GM12875 (cell line): ENCODE measurements at regions not wholly inside any gene's neighbourhood (a gene's known extent, or its start where the extent isn't known, plus 50 kb on each side); places are given as distances from the start of the nearest gene placed in this dataset.
"Not testable (repeated sequence)": the region's sequence is repeated elsewhere in the genome, so short reads cannot be mapped to it uniquely, and the experiment has no call there.

Experiments used
- H3K4me3 ChIP-seq: one replicate; pipeline ENCODE4 v1.5.1; 2011; ENCODE audit warnings: low read depth, low read length, control low read depth
- CTCF ChIP-seq: IDR thresholded peaks from 2 replicates; pipeline ENCODE4 v1.5.1; 2011; ENCODE audit warnings: low read depth, mild to moderate bottlenecking, control low read depth, inconsistent platforms, low read length, moderate library complexity, borderline replicate concordance; ENCODE audit not compliant: insufficient read depth

- TF ChIP-seq CTCF, result no peak
- H3K4me3 ChIP-seq, result no peak overlapping the region
Measured at GRCh38 chr3:144877356-144877755, 905.7 kb downstream of the DIPK2A start.

GRCh38 chr3:144879701-144880100 lies 908.1 kb downstream of the DIPK2A start:
- no peak overlapping the region for H3K4me3 ChIP-seq
- TF ChIP-seq CTCF, result no peak

GRCh38 chr3:144893980-144894379 lies 922.4 kb downstream of the DIPK2A start:
- no peak overlapping the region for H3K4me3 ChIP-seq
- TF ChIP-seq CTCF, result no peak

GRCh38 chr3:144894576-144894975 lies 923.0 kb downstream of the DIPK2A start:
- no peak overlapping the region for H3K4me3 ChIP-seq
- TF ChIP-seq CTCF, result no peak

GRCh38 chr3:144900366-144900765 lies 928.7 kb downstream of the DIPK2A start:
- H3K4me3 ChIP-seq, result no peak overlapping the region
- no peak for TF ChIP-seq CTCF

- H3K4me3 ChIP-seq, result not testable (repeated sequence)
Measured at GRCh38 chr3:144907581-144907980, 936.0 kb downstream of the DIPK2A start.

GRCh38 chr3:144912968-144913367 lies 941.3 kb downstream of the DIPK2A start:
- no peak for TF ChIP-seq CTCF

GRCh38 chr3:144915202-144915601 lies 943.6 kb downstream of the DIPK2A start:
- no peak overlapping the region for H3K4me3 ChIP-seq
- no peak for TF ChIP-seq CTCF

More at GRCh38 chr3:144912968-144913367, 941.3 kb downstream of the DIPK2A start:
- no peak overlapping the region for H3K4me3 ChIP-seq
